OCI-LY3 (cell line): ENCODE measurements at regions not wholly inside any gene's neighbourhood (a gene's known extent, or its start where the extent isn't known, plus 50 kb on each side); places are given as distances from the start of the nearest gene placed in this dataset.
"Not testable (repeated sequence)": the region's sequence is repeated elsewhere in the genome, so short reads cannot be mapped to it uniquely, and the experiment has no call there.

Experiments used
- H2AFZ ChIP-seq: fragments of 200-600, 300-600 bp; shearing (Covaris generic); 2 replicates; pipeline ENCODE4 v1.6.0; 2014; ENCODE audit warnings: antibody characterized with exemption, low read depth, low read length
- H3K27ac ChIP-seq: fragments of 200-600, 300-600 bp; sonication (generic); 2 replicates; pipeline ENCODE4 v1.5.1; 2014; ENCODE audit warnings: mild to moderate bottlenecking, low read length, moderate library complexity, mixed read lengths
- H3K27me3 ChIP-seq: fragments of 200-600, 300-600 bp; sonication (generic); 2 replicates; pipeline ENCODE4 v1.6.1; 2014; ENCODE audit warnings: low read depth, low read length, mixed read lengths
- H3K36me3 ChIP-seq: fragments of 200-600, 300-600 bp; sonication (generic); replicated peaks from 2 replicates; pipeline ENCODE3; 2014; ENCODE audit warnings: low read depth, low read length, mixed read lengths
- H3K4me1 ChIP-seq: fragments of 300-600, 200-600 bp; sonication (generic); 2 replicates; pipeline ENCODE4 v1.6.1; 2014; ENCODE audit warnings: low read length, mixed read lengths
- H3K4me2 ChIP-seq: fragments of 200-600, 300-600 bp; sonication (generic); 2 replicates; pipeline ENCODE4 v1.6.1; 2014; ENCODE audit warnings: low read length, mixed read lengths
- H3K4me3 ChIP-seq: fragments of 300-600, 200-600 bp; sonication (generic); 2 replicates; pipeline ENCODE4 v1.5.1; 2014; ENCODE audit warnings: antibody characterized with exemption, mild to moderate bottlenecking, low read length, moderate library complexity
- H3K79me2 ChIP-seq: fragments of 300-600, 200-600 bp; shearing (Covaris generic); 2 replicates; pipeline ENCODE4 v1.6.1; 2014; ENCODE audit warnings: mild to moderate bottlenecking, low read length, mixed read lengths
- H3K9ac ChIP-seq: fragments of 300-600, 200-600 bp; shearing (Covaris generic); 2 replicates; pipeline ENCODE4 v1.6.0; 2014; ENCODE audit warnings: mild to moderate bottlenecking, low read length, moderate library complexity
- H3K9me3 ChIP-seq: fragments of 200-600, 300-600 bp; shearing (Covaris generic); 2 replicates; pipeline ENCODE4 v1.6.1; 2014; ENCODE audit warnings: low read length, mixed read lengths; ENCODE audit not compliant: insufficient read depth
- H4K20me1 ChIP-seq: fragments of 200-600, 300-600 bp; sonication (generic); 2 replicates; pipeline ENCODE4 v1.6.1; 2016; ENCODE audit warnings: low read length, mixed read lengths; ENCODE audit not compliant: insufficient read depth
- CTCF ChIP-seq: fragments of 200-600, 300-600 bp; sonication (generic); IDR thresholded peaks from 2 replicates; pipeline ENCODE4 v1.5.1; 2014; ENCODE audit warnings: antibody characterized with exemption, low read length, low read depth
- EZH2phosphoT487 ChIP-seq: fragments of 200-600 bp; shearing (Covaris generic); IDR thresholded peaks from 2 replicates; pipeline ENCODE4 v1.6.1; 2018; ENCODE audit warnings: antibody characterized with exemption, mixed run types, low read depth

- Histone ChIP-seq H4K20me1 (no peaks in the 10 kb centered on the region), H3K4me2 (no peak overlapping the region), H3K27me3 (peaks cover 32% of the 10 kb centered on the region; the same call in 1 of the 2 replicates), H3K79me2 (no peaks in the 10 kb centered on the region), H3K27ac (no peak overlapping the region), H3K4me1 (peaks cover 11% of the 10 kb centered on the region; the same call in 1 of the 2 replicates), H3K36me3 (no peaks in the 10 kb centered on the region), H3K9me3 (no peaks in the 10 kb centered on the region), H2AFZ (no peak overlapping the region), H3K4me3 (no peak overlapping the region), H3K9ac (no peak overlapping the region)
- no peak for TF ChIP-seq CTCF
- no peak for TF ChIP-seq EZH2phosphoT487
Measured at GRCh38 chr1:177646757-177647730, 322.8 kb downstream of the SEC16B start.

- no peak overlapping the region for H3K27ac ChIP-seq
- H3K79me2 ChIP-seq: no peaks in the 10 kb centered on the region
- no peak overlapping the region for H2AFZ ChIP-seq
- H3K27me3 ChIP-seq: peaks cover 33% of the 10 kb centered on the region; the same call in 1 of the 2 replicates
- H3K9ac ChIP-seq: no peak overlapping the region
- H3K36me3 ChIP-seq: no peaks in the 10 kb centered on the region
- H4K20me1 ChIP-seq: no peaks in the 10 kb centered on the region
- H3K4me1 ChIP-seq: peaks cover 8% of the 10 kb centered on the region; the same call in 1 of the 2 replicates
- no peaks in the 10 kb centered on the region for H3K9me3 ChIP-seq
- H3K4me2 ChIP-seq: no peak overlapping the region
- TF ChIP-seq CTCF (no peak), EZH2phosphoT487 (no peak)
- H3K4me3 ChIP-seq: no peak overlapping the region
Measured at GRCh38 chr1:177645491-177646190, 324.2 kb downstream of the SEC16B start.

GRCh38 chr1:177640687-177641086 lies 329.2 kb downstream of the SEC16B start:
- Histone ChIP-seq H3K27ac (no peak overlapping the region), H3K9me3 (no peaks in the 10 kb centered on the region), H2AFZ (no peak overlapping the region), H3K4me3 (no peak overlapping the region), H3K4me2 (no peak overlapping the region), H3K27me3 (peaks cover 17% of the 10 kb centered on the region; the same call in 1 of the 2 replicates), H4K20me1 (no peaks in the 10 kb centered on the region), H3K79me2 (no peaks in the 10 kb centered on the region), H3K36me3 (no peaks in the 10 kb centered on the region), H3K9ac (no peak overlapping the region), H3K4me1 (peaks cover 4% of the 10 kb centered on the region; the same call in 1 of the 2 replicates)
- no peak for TF ChIP-seq EZH2phosphoT487
- no peak for TF ChIP-seq CTCF

GRCh38 chr1:177634151-177634550 lies 335.7 kb downstream of the SEC16B start:
- not testable (repeated sequence) for H3K79me2 ChIP-seq, H3K36me3 ChIP-seq, H3K4me3 ChIP-seq, H3K9ac ChIP-seq, H3K27ac ChIP-seq, H2AFZ ChIP-seq, H3K4me1 ChIP-seq, H3K4me2 ChIP-seq, H3K9me3 ChIP-seq, H4K20me1 ChIP-seq
- H3K27me3 ChIP-seq: peaks cover 12% of the 10 kb centered on the region; the same call in 1 of the 2 replicates
